Loucy (cell line): ENCODE measurements at regions not wholly inside any gene's neighbourhood (a gene's known extent, or its start where the extent isn't known, plus 50 kb on each side); places are given as distances from the start of the nearest gene placed in this dataset.

Source experiments
- EZH2phosphoT487 ChIP-seq: fragments of 200-600 bp; IDR thresholded peaks from 2 replicates; pipeline ENCODE4 v1.6.1; 2018; ENCODE audit warnings: antibody characterized with exemption, mild to moderate bottlenecking, moderate library complexity, borderline replicate concordance
- TF ChIP-seq, protein P1 (sequence below): fragments of 200-600 bp; sonication (generic); conservative IDR thresholded peaks from 2 replicates; pipeline ENCODE4 v1.5.1; 2014; ENCODE audit warnings: mild to moderate bottlenecking, antibody characterized with exemption, low read length

DNA sequence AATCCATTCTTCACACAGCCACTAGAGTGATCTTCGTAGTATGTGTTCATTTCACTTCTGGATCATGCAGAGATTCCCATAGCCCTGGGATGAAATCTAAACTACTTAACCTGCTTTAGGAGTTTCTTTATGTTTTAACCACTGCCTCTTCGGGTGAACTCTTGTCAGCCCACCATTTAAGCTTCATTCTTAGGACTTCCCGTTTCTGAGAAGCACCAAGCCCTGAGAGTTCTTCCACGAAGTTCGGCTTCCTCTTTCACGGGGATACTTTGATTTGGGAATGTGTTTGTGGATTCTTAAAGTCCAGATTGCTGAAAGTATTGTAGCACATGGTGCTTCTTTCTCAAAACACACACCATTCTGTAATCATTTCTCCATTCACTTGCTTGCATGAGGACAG is 205.0 kb downstream of the UBE2E3 start:
- TF ChIP-seq, protein P1, sequence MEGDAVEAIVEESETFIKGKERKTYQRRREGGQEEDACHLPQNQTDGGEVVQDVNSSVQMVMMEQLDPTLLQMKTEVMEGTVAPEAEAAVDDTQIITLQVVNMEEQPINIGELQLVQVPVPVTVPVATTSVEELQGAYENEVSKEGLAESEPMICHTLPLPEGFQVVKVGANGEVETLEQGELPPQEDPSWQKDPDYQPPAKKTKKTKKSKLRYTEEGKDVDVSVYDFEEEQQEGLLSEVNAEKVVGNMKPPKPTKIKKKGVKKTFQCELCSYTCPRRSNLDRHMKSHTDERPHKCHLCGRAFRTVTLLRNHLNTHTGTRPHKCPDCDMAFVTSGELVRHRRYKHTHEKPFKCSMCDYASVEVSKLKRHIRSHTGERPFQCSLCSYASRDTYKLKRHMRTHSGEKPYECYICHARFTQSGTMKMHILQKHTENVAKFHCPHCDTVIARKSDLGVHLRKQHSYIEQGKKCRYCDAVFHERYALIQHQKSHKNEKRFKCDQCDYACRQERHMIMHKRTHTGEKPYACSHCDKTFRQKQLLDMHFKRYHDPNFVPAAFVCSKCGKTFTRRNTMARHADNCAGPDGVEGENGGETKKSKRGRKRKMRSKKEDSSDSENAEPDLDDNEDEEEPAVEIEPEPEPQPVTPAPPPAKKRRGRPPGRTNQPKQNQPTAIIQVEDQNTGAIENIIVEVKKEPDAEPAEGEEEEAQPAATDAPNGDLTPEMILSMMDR, result no peak
- no peak for TF ChIP-seq EZH2phosphoT487
